ENCODE measurements at regions not wholly inside any gene's neighbourhood (a gene's known extent, or its start where the extent isn't known, plus 50 kb on each side); places are given as distances from the start of the nearest gene placed in this dataset.
A peak's percentile ranks its signal among the peaks of the same experiment; 100 is the strongest.

DNA sequence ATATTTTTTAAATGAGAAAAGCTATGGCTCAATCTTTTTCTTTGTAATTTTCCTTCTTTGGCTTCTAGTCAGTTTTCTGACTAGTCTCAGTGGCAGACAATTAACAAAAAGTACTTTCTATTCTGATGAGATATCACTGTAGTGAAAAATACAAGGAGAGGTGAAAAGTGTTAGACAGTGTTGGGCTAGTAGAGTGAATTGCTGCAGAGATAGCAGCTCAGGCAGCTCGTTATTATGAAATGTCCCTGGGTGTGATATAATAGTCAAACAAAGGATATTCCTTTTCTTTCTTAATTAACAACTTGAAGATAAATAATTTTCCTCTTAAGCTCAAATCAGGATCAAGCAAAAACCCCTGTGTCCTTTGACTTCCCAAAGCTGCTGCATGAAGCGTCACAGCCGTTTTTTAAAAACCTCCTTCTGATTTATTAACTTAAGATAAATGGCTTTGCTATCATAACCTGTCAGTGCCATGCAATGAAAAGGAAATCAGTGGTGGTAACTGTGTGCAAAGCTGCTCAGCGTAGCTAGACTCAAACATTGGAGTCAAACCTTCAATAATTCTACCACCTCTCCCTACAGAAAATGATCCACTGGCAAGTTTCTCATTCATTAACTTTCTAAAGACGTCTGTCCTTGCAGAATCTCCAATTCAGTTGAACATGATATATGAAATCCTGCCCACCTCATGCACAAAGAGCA is 646.6 kb upstream of the PTBP2 start:
- Histone ChIP-seq H3K4me3 (no peak overlapping the region), H3K27ac (no peak overlapping the region), H3K27me3 (no peaks in the 10 kb centered on the region), H3K9me3 (no peaks in the 10 kb centered on the region), H3K36me3 (no peaks in the 10 kb centered on the region), H3K4me1 (peaks cover 0 to 45% (median 18%) of the 10 kb centered on the region in 3 donors)
- WGBS, 2 donors: 24 to 28% methylated on average over 4 to 5 of the region's 5 CpGs
- intact Hi-C loops (cut with DNase I): no loop called here
- no peak for TF ChIP-seq POLR2A (IDR thresholded peaks at IDR 0.05)
- TF ChIP-seq, protein P1, sequence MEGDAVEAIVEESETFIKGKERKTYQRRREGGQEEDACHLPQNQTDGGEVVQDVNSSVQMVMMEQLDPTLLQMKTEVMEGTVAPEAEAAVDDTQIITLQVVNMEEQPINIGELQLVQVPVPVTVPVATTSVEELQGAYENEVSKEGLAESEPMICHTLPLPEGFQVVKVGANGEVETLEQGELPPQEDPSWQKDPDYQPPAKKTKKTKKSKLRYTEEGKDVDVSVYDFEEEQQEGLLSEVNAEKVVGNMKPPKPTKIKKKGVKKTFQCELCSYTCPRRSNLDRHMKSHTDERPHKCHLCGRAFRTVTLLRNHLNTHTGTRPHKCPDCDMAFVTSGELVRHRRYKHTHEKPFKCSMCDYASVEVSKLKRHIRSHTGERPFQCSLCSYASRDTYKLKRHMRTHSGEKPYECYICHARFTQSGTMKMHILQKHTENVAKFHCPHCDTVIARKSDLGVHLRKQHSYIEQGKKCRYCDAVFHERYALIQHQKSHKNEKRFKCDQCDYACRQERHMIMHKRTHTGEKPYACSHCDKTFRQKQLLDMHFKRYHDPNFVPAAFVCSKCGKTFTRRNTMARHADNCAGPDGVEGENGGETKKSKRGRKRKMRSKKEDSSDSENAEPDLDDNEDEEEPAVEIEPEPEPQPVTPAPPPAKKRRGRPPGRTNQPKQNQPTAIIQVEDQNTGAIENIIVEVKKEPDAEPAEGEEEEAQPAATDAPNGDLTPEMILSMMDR (IDR thresholded peaks at IDR 0.05): no peak
- DNase-seq: no peak

DNA sequence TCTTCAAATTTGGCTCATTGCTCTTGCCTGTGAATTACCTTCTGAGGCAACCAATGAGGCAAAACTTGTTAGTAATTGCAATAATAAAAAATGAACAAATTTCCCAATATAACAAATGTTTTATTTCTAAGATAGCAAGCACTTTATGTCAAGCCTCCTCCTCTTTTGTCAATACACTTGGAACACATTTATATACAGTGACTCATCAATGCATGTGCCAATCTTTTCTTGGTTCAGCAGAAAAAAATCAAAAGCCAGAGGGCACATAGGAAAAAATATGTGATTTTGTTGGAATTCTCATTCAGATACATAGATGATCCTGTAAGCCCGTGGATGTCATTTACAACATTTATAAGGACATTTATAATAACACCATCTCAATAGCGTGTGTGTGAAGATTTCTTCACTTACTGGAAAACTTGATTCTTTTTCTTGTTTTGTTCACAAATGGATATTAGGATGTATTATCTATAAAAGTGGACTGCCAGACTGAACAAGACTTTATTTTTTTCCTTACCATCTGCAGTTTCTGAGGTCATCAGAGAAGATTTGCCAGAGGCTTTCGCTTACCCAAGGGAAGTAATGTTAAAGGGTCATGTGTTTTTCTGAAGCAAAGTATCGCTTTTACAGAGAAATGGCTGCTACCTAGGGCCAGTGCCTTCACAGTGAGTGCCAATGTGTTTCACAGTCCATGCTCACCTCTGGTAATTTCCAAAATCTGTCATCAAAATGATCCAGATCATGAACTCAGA is 645.7 kb upstream of the PTBP2 start:
- H3K4me3 ChIP-seq: no peak overlapping the region
- H3K4me1 ChIP-seq: peaks cover 0 to 45% (median 18%) of the 10 kb centered on the region in 3 donors
- DNase-seq: no peak
- H3K36me3 ChIP-seq: no peaks in the 10 kb centered on the region
- H3K27ac ChIP-seq: peak overlapping the region; percentile 0 to 68 (median 54)
- no peak for TF ChIP-seq POLR2A (IDR thresholded peaks at IDR 0.05)
- TF ChIP-seq, protein P1 (IDR thresholded peaks at IDR 0.05): no peak
- no peaks in the 10 kb centered on the region for H3K27me3 ChIP-seq
- no peaks in the 10 kb centered on the region for H3K9me3 ChIP-seq
- 44 to 51% methylated on average over 4 of the region's 4 CpGs for WGBS, 2 donors
- intact Hi-C loops (cut with DNase I): no loop called here

DNA sequence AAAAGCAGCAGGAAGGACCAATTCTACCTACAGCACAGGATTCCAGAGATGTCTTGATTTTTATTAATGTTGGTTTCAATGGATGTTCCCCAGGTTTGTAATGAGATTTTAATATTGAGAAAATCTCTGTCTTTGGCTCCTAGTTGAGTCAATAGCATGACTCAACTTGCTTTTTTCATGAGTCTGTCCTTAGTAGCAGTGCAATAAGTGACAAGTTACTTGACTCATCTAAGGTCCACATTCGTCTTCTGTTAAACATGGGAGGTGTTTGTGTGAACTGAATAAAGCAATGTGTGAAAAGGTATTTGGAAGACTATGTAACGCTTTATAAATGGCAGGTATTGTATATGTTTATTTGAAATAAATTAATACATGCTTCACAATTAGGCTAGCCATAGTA is 645.0 kb upstream of the PTBP2 start:
- Histone ChIP-seq H3K27ac (peak overlapping the region; percentile 0 to 68 (median 54)), H3K4me3 (no peak overlapping the region), H3K9me3 (no peaks in the 10 kb centered on the region), H3K4me1 (peaks cover 0 to 45% (median 18%) of the 10 kb centered on the region in 3 donors), H3K27me3 (no peaks in the 10 kb centered on the region), H3K36me3 (no peaks in the 10 kb centered on the region)
- WGBS, 2 donors: 27 to 63% methylated on average over 2 of the region's 2 CpGs
- no peak for DNase-seq
- TF ChIP-seq POLR2A (IDR thresholded peaks at IDR 0.05): no peak
- TF ChIP-seq, protein P1 (IDR thresholded peaks at IDR 0.05): no peak
- intact Hi-C loops (cut with DNase I): no loop called here

DNA sequence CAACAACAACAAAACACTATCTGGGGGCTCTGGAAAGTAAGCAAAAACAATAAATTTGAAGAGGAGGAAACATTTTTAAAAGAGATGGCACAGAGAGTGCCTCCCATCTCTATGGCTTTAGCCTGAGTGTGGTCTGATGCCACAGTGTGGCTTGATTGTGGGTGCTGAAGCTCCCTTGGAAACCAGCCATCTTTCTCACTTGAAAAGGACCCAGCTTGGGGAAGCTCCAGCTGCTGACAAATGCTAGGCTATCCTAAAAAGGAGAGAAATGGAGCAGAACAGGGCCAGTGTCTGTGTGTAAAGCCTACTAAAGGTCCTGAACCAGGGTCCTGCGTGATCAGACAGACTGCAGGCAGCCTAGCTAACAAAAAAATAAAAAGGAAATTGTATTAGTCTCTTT is 642.0 kb upstream of the PTBP2 start:
- Histone ChIP-seq H3K27ac (no peak overlapping the region), H3K27me3 (no peaks in the 10 kb centered on the region), H3K9me3 (no peaks in the 10 kb centered on the region), H3K4me1 (peaks cover 0 to 31% (median 16%) of the 10 kb centered on the region in 3 donors), H3K4me3 (no peak overlapping the region), H3K36me3 (no peaks in the 10 kb centered on the region)
- DNase-seq: no peak
- intact Hi-C loops (cut with DNase I): no loop called here
- WGBS, 2 donors: 53 to 57% methylated on average over 1 of the region's 1 CpG
- TF ChIP-seq POLR2A (IDR thresholded peaks at IDR 0.05): no peak
- TF ChIP-seq, protein P1 (IDR thresholded peaks at IDR 0.05): no peak

DNA sequence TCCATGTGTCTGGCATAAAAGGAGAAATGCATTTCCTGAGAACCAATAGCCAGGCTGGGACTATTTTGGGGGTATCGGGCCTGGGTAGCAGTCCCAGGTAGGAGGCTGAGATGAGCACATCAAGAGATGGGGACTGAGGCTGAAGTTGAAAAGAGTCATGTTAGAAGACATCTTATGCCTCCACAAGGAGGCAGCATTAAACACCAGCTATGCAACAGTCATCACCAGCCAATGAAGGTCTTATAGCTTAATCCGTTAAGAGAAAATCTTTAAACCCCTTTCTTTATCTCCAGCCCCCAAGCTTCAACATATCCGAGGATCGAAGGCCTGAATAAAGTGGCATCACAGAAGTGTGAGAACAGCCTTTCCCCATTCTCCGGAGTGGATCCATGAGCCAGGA is 640.7 kb upstream of the PTBP2 start:
- Histone ChIP-seq H3K27me3 (no peaks in the 10 kb centered on the region), H3K4me1 (peaks cover 0 to 18% (median 6%) of the 10 kb centered on the region in 3 donors), H3K36me3 (no peaks in the 10 kb centered on the region), H3K4me3 (no peak overlapping the region), H3K9me3 (no peaks in the 10 kb centered on the region), H3K27ac (no peak overlapping the region)
- DNase-seq: no peak
- 87 to 95% methylated on average over 5 of the region's 5 CpGs for WGBS, 2 donors
- no peak for TF ChIP-seq POLR2A (IDR thresholded peaks at IDR 0.05)
- TF ChIP-seq, protein P1 (IDR thresholded peaks at IDR 0.05): no peak
- intact Hi-C loops (cut with DNase I): no loop called here
